NCI-H524 treated with DMSO at 0.1 percent for 48 hours (cell line): ENCODE measurements at regions not wholly inside any gene's neighbourhood (a gene's known extent, or its start where the extent isn't known, plus 50 kb on each side); places are given as distances from the start of the nearest gene placed in this dataset.

ENCODE experiments used
- DNase-seq: peaks from one replicate; lab custom pipeline; 2025; lab: John Stamatoyannopoulos, UW

- no peak for DNase-seq
Measured at GRCh38 chr5:167643631-167644280, 647.7 kb upstream of the WWC1 start.

GRCh38 chr5:167644619-167645018 is 646.8 kb upstream of the WWC1 start:
- no peak for DNase-seq

GRCh38 chr5:167649471-167649870 is 642.0 kb upstream of the WWC1 start:
- DNase-seq, result no peak

GRCh38 chr5:167652690-167653089 is 638.8 kb upstream of the WWC1 start:
- no peak for DNase-seq

GRCh38 chr5:167653645-167654106 is 637.8 kb upstream of the WWC1 start:
- DNase-seq, result no peak

GRCh38 chr5:167657016-167657415 is 634.4 kb upstream of the WWC1 start:
- DNase-seq, result no peak

- no peak for DNase-seq
Measured at GRCh38 chr5:167658889-167659288, 632.6 kb upstream of the WWC1 start.

GRCh38 chr5:167661605-167662004 is 629.8 kb upstream of the WWC1 start:
- no peak for DNase-seq

- no peak for DNase-seq
Measured at GRCh38 chr5:167664222-167664804, 627.1 kb upstream of the WWC1 start.

- DNase-seq, result no peak
Measured at GRCh38 chr5:167665841-167666375, 625.5 kb upstream of the WWC1 start.

GRCh38 chr5:167671176-167671575 is 620.3 kb upstream of the WWC1 start:
- no peak for DNase-seq

- no peak for DNase-seq
Measured at GRCh38 chr5:167673942-167674341, 617.5 kb upstream of the WWC1 start.

GRCh38 chr5:167678481-167678880 is 613.0 kb upstream of the WWC1 start:
- no peak for DNase-seq

- no peak for DNase-seq
Measured at GRCh38 chr5:167684251-167684650, 607.2 kb upstream of the WWC1 start.

GRCh38 chr5:167688341-167689130 is 602.9 kb upstream of the WWC1 start:
- DNase-seq, result no peak

GRCh38 chr5:167694325-167695147 is 596.9 kb upstream of the WWC1 start:
- DNase-seq, result no peak

GRCh38 chr5:167696558-167697314 is 594.7 kb upstream of the WWC1 start:
- no peak for DNase-seq

GRCh38 chr5:167699432-167699831 is 592.0 kb upstream of the WWC1 start:
- no peak for DNase-seq

- DNase-seq, result no peak
Measured at GRCh38 chr5:167701051-167701450, 590.4 kb upstream of the WWC1 start.

- no peak for DNase-seq
Measured at GRCh38 chr5:167702014-167702413, 589.4 kb upstream of the WWC1 start.

- DNase-seq, result no peak
Measured at GRCh38 chr5:167708449-167708848, 583.0 kb upstream of the WWC1 start.
